H9 (cell line): ENCODE measurements at regions not wholly inside any gene's neighbourhood (a gene's known extent, or its start where the extent isn't known, plus 50 kb on each side); places are given as distances from the start of the nearest gene placed in this dataset.

Experiments
- DNase-seq: peaks from one replicate; pipeline ENCODE4 v3.0.0-alpha.2; 2017
- H2AFZ ChIP-seq: one replicate; pipeline ENCODE4 v1.6.1; 2013; ENCODE audit warnings: mild to moderate bottlenecking, low read length, control low read depth, moderate library complexity
- H2AK5ac ChIP-seq: 2 replicates; pipeline ENCODE4 v1.6.1; 2013; ENCODE audit warnings: low read length, control low read depth, mixed read lengths; ENCODE audit not compliant: insufficient read length
- H2BK120ac ChIP-seq: one replicate; pipeline ENCODE4 v1.6.1; 2013; ENCODE audit warnings: low read depth, mild to moderate bottlenecking, low read length, control low read depth, inconsistent platforms; ENCODE audit not compliant: poor library complexity, severe bottlenecking
- H2BK12ac ChIP-seq: 2 replicates; pipeline ENCODE4 v1.6.1; 2013; ENCODE audit warnings: low read length, control low read depth, mixed read lengths, low read depth; ENCODE audit not compliant: insufficient read length
- H2BK15ac ChIP-seq: 2 replicates; pipeline ENCODE4 v1.6.1; 2013; ENCODE audit warnings: low read depth, low read length, control low read depth
- H2BK20ac ChIP-seq: one replicate; pipeline ENCODE4 v1.6.1; 2013; ENCODE audit warnings: low read depth, mild to moderate bottlenecking, low read length, control low read depth, inconsistent platforms; ENCODE audit not compliant: poor library complexity, severe bottlenecking
- H2BK5ac ChIP-seq: 2 replicates; pipeline ENCODE4 v1.6.1; 2013; ENCODE audit warnings: low read length, control low read depth, mixed read lengths; ENCODE audit not compliant: insufficient read length
- H3K14ac ChIP-seq: 2 replicates; pipeline ENCODE4 v1.6.1; 2013; ENCODE audit warnings: low read length, control low read depth; ENCODE audit not compliant: insufficient read depth
- H3K18ac ChIP-seq: 2 replicates; pipeline ENCODE4 v1.6.1; 2013; ENCODE audit warnings: low read depth, mild to moderate bottlenecking, mixed read lengths, low read length, control low read depth; ENCODE audit not compliant: insufficient read length
- H3K23ac ChIP-seq: 2 replicates; pipeline ENCODE4 v1.6.1; 2013; ENCODE audit warnings: low read length, control low read depth, mixed read lengths, low read depth; ENCODE audit not compliant: insufficient read length
- H3K23me2 ChIP-seq: 2 replicates; pipeline ENCODE4 v1.6.1; 2013; ENCODE audit warnings: low read depth, mild to moderate bottlenecking, mixed read lengths, low read length, control low read depth; ENCODE audit not compliant: insufficient read length, poor library complexity, severe bottlenecking
- H3K27ac ChIP-seq: 2 replicates; pipeline ENCODE4 v1.5.1; 2013; ENCODE audit warnings: low read length, control low read depth, mixed read lengths, low read depth; ENCODE audit not compliant: insufficient read length
- H3K27me3 ChIP-seq: 2 replicates; pipeline ENCODE4 v1.6.1; 2013; ENCODE audit warnings: low read length, control low read depth, inconsistent platforms; ENCODE audit not compliant: insufficient read depth
- H3K4ac ChIP-seq: 2 replicates; pipeline ENCODE4 v1.6.1; 2013; ENCODE audit warnings: low read depth, mild to moderate bottlenecking, control low read depth, inconsistent platforms, low read length, moderate library complexity
- H3K4me1 ChIP-seq: 2 replicates; pipeline ENCODE4 v1.6.1; 2013; ENCODE audit warnings: low read length, control low read depth, inconsistent platforms; ENCODE audit not compliant: insufficient read depth
- H3K4me2 ChIP-seq: 2 replicates; pipeline ENCODE4 v1.6.1; 2013; ENCODE audit warnings: low read length, control low read depth, mixed read lengths; ENCODE audit not compliant: insufficient read length, insufficient read depth
- H3K56ac ChIP-seq: 2 replicates; pipeline ENCODE4 v1.6.1; 2013; ENCODE audit warnings: low read depth, mild to moderate bottlenecking, mixed read lengths, low read length, control low read depth; ENCODE audit not compliant: insufficient read length
- H3K79me1 ChIP-seq: 2 replicates; pipeline ENCODE4 v1.6.1; 2013; ENCODE audit warnings: low read depth, mild to moderate bottlenecking, moderate library complexity, low read length, control low read depth, inconsistent platforms; ENCODE audit not compliant: insufficient read depth, poor library complexity, severe bottlenecking
- H3K79me2 ChIP-seq: 2 replicates; pipeline ENCODE4 v1.6.1; 2013; ENCODE audit warnings: low read length, control low read depth, inconsistent platforms; ENCODE audit not compliant: insufficient read depth
- H3K9ac ChIP-seq: 2 replicates; pipeline ENCODE4 v1.6.1; 2013; ENCODE audit warnings: low read length, control low read depth, mixed read lengths; ENCODE audit not compliant: insufficient read length; ENCODE audit errors: extremely low read depth
- H3K9me3 ChIP-seq: one replicate; pipeline ENCODE4 v1.6.1; 2013; ENCODE audit warnings: low read depth, low read length, inconsistent platforms; ENCODE audit not compliant: control insufficient read depth
- H3T11ph ChIP-seq: one replicate; pipeline ENCODE4 v1.6.1; 2013; ENCODE audit warnings: mild to moderate bottlenecking, low read length, control low read depth, inconsistent platforms
- H4K20me1 ChIP-seq: one replicate; pipeline ENCODE4 v1.6.1; 2013; ENCODE audit not compliant: control insufficient read depth, insufficient read length, insufficient read depth
- H4K5ac ChIP-seq: 2 replicates; pipeline ENCODE4 v1.6.1; 2013; ENCODE audit warnings: low read depth, mild to moderate bottlenecking, mixed read lengths, low read length, control low read depth; ENCODE audit not compliant: insufficient read length
- H4K8ac ChIP-seq: replicated peaks from 2 replicates; pipeline ENCODE4 v1.6.1; 2013; ENCODE audit warnings: low read length, control low read depth, mixed read lengths, low read depth; ENCODE audit not compliant: insufficient read length
- H4K91ac ChIP-seq: 2 replicates; pipeline ENCODE4 v1.6.1; 2013; ENCODE audit warnings: low read depth, mild to moderate bottlenecking, moderate library complexity, mixed read lengths, low read length, control low read depth; ENCODE audit not compliant: insufficient read length
- H3K27ac Mint-ChIP-seq, 3 experiments: 2 replicates in 2 of 3; 3 replicates in 1 of 3; pipeline ENCODE4 v1.8.0; 2020 to 2021; ENCODE audit warnings: mixed read lengths in 3 of 3, mild to moderate bottlenecking in 1 of 3, moderate library complexity in 1 of 3
- H3K27me3 Mint-ChIP-seq: 2 replicates; pipeline ENCODE4 v1.8.0; 2021; ENCODE audit warnings: low read depth, mild to moderate bottlenecking, moderate library complexity, mixed read lengths
- H3K36me3 Mint-ChIP-seq, 3 experiments: 2 replicates in 2 of 3; 3 replicates in 1 of 3; pipeline ENCODE4 v1.8.0; 2020 to 2021; ENCODE audit warnings: low read depth in 3 of 3, mixed read lengths in 3 of 3; ENCODE audit not compliant: insufficient read depth in 1 of 3
- H3K4me1 Mint-ChIP-seq, 2 experiments: 2 replicates each; pipeline ENCODE4 v1.8.0; 2020; ENCODE audit warnings: mixed read lengths in 2 of 2
- H3K4me3 Mint-ChIP-seq, 2 experiments: 2 replicates in 1 of 2; 3 replicates in 1 of 2; pipeline ENCODE4 v1.8.0; 2020 to 2021; ENCODE audit warnings: mild to moderate bottlenecking in 2 of 2, mixed read lengths in 2 of 2, moderate library complexity in 1 of 2
- H3K9me3 Mint-ChIP-seq, 2 experiments: 2 replicates in 1 of 2; 3 replicates in 1 of 2; pipeline ENCODE4 v1.8.0; 2020; ENCODE audit warnings: mild to moderate bottlenecking in 2 of 2, mixed read lengths in 2 of 2, moderate library complexity in 1 of 2
- TF ChIP-seq, protein P1 (sequence below): fragments of 200-600 bp; sonication (generic); conservative IDR thresholded peaks from 3 replicates; pipeline ENCODE4 v1.8.0; 2021; ENCODE audit warnings: antibody characterized with exemption, mild to moderate bottlenecking

DNA sequence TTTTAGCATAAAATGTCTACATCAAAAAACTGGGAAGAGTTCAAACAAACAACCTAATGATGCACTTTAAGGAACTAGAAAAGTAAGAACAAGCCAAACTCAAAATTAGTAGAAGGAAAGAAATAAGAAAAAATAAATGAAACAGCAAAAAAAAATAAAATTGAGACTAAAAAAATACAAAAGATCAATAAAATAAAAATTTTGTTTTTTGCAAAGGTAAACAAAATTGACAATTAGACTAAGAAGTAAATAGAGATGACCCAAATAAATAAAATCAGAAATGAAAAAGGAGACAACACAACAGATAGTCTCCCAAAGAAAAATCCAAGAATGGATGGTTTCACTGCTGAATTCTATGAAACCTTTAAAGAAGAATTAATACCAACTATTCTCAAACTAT, 89.6 kb upstream of the MME start:
- Histone ChIP-seq H2BK120ac (no peak overlapping the region), H2AK5ac (no peak overlapping the region), H3K56ac (no peak overlapping the region), H3T11ph (no peak overlapping the region), H3K18ac (no peak overlapping the region), H3K79me2 (no peaks in the 10 kb centered on the region), H4K91ac (no peak overlapping the region), H3K4ac (no peak overlapping the region), H3K23ac (no peak overlapping the region), H3K9ac (no peak overlapping the region), H4K5ac (no peak overlapping the region), H3K27me3 (no peaks in the 10 kb centered on the region), H4K20me1 (no peaks in the 10 kb centered on the region), H3K14ac (no peak overlapping the region), H3K9me3 (no peaks in the 10 kb centered on the region), H3K79me1 (no peaks in the 10 kb centered on the region), H2BK15ac (no peak overlapping the region), H4K8ac (no peak overlapping the region), H3K27ac (no peak overlapping the region), H3K4me2 (no peak overlapping the region), H2BK20ac (no peak overlapping the region), H2BK12ac (no peak overlapping the region), H3K23me2 (no peaks in the 10 kb centered on the region), H3K4me1 (no peaks in the 10 kb centered on the region; the same call in 1 of the 2 replicates), H2AFZ (no peak overlapping the region), H2BK5ac (no peak overlapping the region)
- DNase-seq, result no peak
- no peak overlapping the region for H3K4me3 Mint-ChIP-seq
- TF ChIP-seq, protein P1, sequence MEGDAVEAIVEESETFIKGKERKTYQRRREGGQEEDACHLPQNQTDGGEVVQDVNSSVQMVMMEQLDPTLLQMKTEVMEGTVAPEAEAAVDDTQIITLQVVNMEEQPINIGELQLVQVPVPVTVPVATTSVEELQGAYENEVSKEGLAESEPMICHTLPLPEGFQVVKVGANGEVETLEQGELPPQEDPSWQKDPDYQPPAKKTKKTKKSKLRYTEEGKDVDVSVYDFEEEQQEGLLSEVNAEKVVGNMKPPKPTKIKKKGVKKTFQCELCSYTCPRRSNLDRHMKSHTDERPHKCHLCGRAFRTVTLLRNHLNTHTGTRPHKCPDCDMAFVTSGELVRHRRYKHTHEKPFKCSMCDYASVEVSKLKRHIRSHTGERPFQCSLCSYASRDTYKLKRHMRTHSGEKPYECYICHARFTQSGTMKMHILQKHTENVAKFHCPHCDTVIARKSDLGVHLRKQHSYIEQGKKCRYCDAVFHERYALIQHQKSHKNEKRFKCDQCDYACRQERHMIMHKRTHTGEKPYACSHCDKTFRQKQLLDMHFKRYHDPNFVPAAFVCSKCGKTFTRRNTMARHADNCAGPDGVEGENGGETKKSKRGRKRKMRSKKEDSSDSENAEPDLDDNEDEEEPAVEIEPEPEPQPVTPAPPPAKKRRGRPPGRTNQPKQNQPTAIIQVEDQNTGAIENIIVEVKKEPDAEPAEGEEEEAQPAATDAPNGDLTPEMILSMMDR, result no peak
- H3K27me3 Mint-ChIP-seq, result no peaks in the 10 kb centered on the region
- H3K9me3 Mint-ChIP-seq, result peaks cover 3% of the 10 kb centered on the region in 2 experiments; a peak in 4 of 5 replicates
- no peak overlapping the region for H3K27ac Mint-ChIP-seq
- no peaks in the 10 kb centered on the region; a peak in 1 of 7 replicates for H3K36me3 Mint-ChIP-seq
- H3K4me1 Mint-ChIP-seq, result peaks cover 23 to 25% of the 10 kb centered on the region in 2 experiments
